ENCODE measurements at regions not wholly inside any gene's neighbourhood (a gene's known extent, or its start where the extent isn't known, plus 50 kb on each side); places are given as distances from the start of the nearest gene placed in this dataset.
A peak's percentile ranks its signal among the peaks of the same experiment; 100 is the strongest.

DNA sequence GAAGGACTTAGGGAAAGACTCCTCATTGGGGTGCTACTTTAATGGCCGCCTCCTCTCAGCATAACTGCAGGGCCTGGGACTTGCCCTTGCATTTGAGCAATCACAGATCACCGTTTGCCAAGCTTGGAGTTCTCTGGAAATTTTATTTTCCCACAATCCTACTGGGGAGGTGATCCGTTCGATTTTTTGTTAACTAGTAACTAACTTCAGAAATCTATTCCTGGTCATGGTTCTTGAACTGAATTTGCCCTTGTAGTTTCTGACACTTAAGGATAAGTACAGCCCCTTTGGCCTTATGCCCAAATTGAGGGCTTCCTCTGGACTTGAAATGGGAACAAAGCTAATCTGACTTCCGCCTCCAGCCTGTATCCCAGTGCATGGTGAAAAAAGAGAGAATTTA, 60.5 kb upstream of the ST3GAL5 start:
- TF ChIP-seq ZC3H11A (IDR thresholded peaks at IDR 0.05) (no peak), BHLHE40 (IDR thresholded peaks at IDR 0.05; ENCODE audit: low read depth, low read length) (no peak), POLR2AphosphoS2 (conservative IDR thresholded peaks at IDR 0.05; ENCODE audit: low read length) (no peak), KDM5A (IDR thresholded peaks at IDR 0.05) (no peak), NR3C1 (IDR thresholded peaks at IDR 0.05) (no peak), POLR2A (IDR thresholded peaks at IDR 0.05; ENCODE audit: low read length) (no peak)
- Histone ChIP-seq H3K4me2 (no peak overlapping the region), H3K27ac (peak overlapping the region in 1 of 2 experiments; percentile 10; a peak in 1 of 6 replicates), H3K9me3 (peaks cover 37% of the 10 kb centered on the region), H3K4me1 (peaks cover 27% of the 10 kb centered on the region), H3K4me3 (no peak overlapping the region)
- FAIRE-seq (no peak), ATAC-seq (no peak), DNase-seq (ENCODE audit: low read depth in 1 of 2, low spot score in 1 of 2) (no peak)
- POLR2A ChIA-PET: no interaction called here
- WGBS (ENCODE audit: missing lambda C conversion rate): 86% methylated on average over 5 of the region's 5 CpGs
- CTCF ChIA-PET: interaction anchor here (1.1 to 4.6 kb wide), 6 partner anchors 12 to 131 kb away, joined by 3 to 30 read pairs (median 4); partner anchors contain the start of gene ST3GAL5

DNA sequence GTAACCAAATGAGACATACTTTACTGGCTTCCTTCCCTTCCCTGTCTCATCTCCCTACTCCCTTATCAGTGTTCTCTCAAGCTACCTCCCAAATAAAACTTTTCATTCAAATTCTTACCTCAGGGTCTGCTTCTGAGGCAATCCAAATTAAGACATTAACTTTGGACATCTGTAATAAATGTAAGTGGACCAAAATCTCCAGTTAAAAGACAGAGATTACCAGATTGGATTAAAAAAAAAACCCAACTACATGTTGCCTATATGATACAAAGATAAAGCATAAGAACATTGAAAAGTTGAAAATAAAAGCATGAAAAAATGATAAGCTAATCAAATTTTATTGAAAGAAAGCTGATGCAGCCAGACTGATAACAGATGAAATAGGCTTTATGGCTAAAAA, 58.8 kb upstream of the ST3GAL5 start:
- ChIA-PET CTCF (interaction anchor here (1.9 kb wide), 1 partner anchor 131 kb away, joined by 6 read pairs; no protein-coding TSS in a partner anchor), POLR2A (no interaction called here)
- peaks cover 47% of the 10 kb centered on the region for H3K9me3 ChIP-seq
- ATAC-seq (no peak), FAIRE-seq (peak; percentile 18), DNase-seq (ENCODE audit: low read depth in 1 of 2, low spot score in 1 of 2) (no peak)
- H3K27ac ChIP-seq: no peak overlapping the region
- no peak overlapping the region for H3K4me2 ChIP-seq
- peaks cover 11% of the 10 kb centered on the region; the same call in 2 of the 3 replicates for H3K4me1 ChIP-seq
- TF ChIP-seq MAFK (IDR thresholded peaks at IDR 0.05; ENCODE audit: partially characterized antibody): peak; percentile 9
- TF ChIP-seq, protein P1, sequence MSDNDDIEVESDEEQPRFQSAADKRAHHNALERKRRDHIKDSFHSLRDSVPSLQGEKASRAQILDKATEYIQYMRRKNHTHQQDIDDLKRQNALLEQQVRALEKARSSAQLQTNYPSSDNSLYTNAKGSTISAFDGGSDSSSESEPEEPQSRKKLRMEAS (IDR thresholded peaks at IDR 0.05): no peak
- H3K4me3 ChIP-seq: no peak overlapping the region

DNA sequence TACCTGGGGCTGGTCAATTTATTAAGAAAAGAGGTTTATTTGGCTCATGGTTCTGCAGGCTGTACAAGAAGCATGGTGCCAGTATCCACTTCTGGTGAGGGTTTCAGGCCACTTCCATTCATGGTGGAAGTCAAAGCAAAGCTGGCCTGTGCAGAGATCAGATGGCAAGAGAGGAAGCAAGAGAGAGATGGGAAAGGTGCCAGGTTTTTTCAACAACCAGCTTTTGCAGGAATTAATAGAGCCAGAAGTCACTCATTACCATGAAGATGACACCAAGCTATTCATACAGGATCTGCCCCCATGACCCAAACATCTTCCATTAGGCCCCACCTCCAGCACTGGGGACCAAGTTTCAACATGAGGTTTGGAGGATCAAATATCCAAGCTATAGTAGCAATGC, 56.8 kb upstream of the ST3GAL5 start:
- ATAC-seq: no peak
- no peak overlapping the region for H3K27ac ChIP-seq
- no peak for FAIRE-seq
- no peak overlapping the region for H3K4me2 ChIP-seq
- H3K9me3 ChIP-seq: peaks cover 58% of the 10 kb centered on the region
- H3K4me3 ChIP-seq: no peak overlapping the region
- ChIA-PET POLR2A (interaction anchor here (2.4 kb wide), 1 partner anchor 9 kb away, joined by 8 read pairs; no protein-coding TSS in a partner anchor), CTCF (interaction anchor here (1.1 to 3.0 kb wide), 6 partner anchors 9 to 58 kb away, joined by 3 to 10 read pairs (median 5); partner anchors contain the start of gene ST3GAL5)
- TF ChIP-seq, protein P1 (IDR thresholded peaks at IDR 0.05): no peak
- TF ChIP-seq NPAS2 (CRISPR knock-in tag; IDR thresholded peaks at IDR 0.05; ENCODE audit: borderline replicate concordance) (no peak), HOXA7 (CRISPR knock-in tag; IDR thresholded peaks at IDR 0.05) (no peak), EP300 (IDR thresholded peaks at IDR 0.05) (no peak), NFE2L2 (conservative IDR thresholded peaks at IDR 0.05; ENCODE audit: low read length) (no peak), RARB (CRISPR knock-in tag; IDR thresholded peaks at IDR 0.05) (no peak), KDM1A (IDR thresholded peaks at IDR 0.05; ENCODE audit: low read depth) (no peak), SREBF2 (IDR thresholded peaks at IDR 0.05) (no peak), POLR2AphosphoS2 (conservative IDR thresholded peaks at IDR 0.05; ENCODE audit: low read length) (no peak), ZNF302 (CRISPR knock-in tag; IDR thresholded peaks at IDR 0.05) (no peak)
- TF ChIP-seq, protein P2, sequence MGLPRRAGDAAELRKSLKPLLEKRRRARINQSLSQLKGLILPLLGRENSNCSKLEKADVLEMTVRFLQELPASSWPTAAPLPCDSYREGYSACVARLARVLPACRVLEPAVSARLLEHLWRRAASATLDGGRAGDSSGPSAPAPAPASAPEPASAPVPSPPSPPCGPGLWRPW (IDR thresholded peaks at IDR 0.05): no peak
- TF ChIP-seq, protein P3, sequence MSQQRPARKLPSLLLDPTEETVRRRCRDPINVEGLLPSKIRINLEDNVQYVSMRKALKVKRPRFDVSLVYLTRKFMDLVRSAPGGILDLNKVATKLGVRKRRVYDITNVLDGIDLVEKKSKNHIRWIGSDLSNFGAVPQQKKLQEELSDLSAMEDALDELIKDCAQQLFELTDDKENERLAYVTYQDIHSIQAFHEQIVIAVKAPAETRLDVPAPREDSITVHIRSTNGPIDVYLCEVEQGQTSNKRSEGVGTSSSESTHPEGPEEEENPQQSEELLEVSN (IDR thresholded peaks at IDR 0.05; ENCODE audit: borderline replicate concordance, low read depth): no peak
- TF ChIP-seq, protein P4, sequence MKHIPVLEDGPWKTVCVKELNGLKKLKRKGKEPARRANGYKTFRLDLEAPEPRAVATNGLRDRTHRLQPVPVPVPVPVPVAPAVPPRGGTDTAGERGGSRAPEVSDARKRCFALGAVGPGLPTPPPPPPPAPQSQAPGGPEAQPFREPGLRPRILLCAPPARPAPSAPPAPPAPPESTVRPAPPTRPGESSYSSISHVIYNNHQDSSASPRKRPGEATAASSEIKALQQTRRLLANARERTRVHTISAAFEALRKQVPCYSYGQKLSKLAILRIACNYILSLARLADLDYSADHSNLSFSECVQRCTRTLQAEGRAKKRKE (CRISPR knock-in tag; IDR thresholded peaks at IDR 0.05; ENCODE audit: low read depth): no peak
- no peak for DNase-seq (ENCODE audit: low read depth in 1 of 2, low spot score in 1 of 2)
- no peaks in the 10 kb centered on the region for H3K4me1 ChIP-seq

DNA sequence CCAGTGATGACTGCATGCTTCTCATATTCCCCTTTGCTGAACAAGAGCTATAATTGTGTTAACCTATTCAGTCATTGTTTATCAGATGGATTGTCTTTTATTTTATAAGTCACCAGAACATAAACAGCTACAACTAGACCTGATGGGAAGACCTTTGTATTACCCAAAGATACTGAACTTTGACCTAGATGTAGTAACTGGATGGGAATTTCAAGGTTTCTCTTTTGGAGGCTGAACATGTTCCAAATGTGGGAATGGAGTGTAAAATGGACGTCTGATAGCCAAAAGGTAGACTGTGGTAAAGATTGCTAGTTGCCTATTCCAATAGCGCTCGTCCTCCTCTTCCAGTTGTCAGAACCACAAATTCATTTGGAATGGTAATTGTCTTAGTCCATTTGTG, 56.4 kb upstream of the ST3GAL5 start:
- FAIRE-seq: no peak
- Histone ChIP-seq H3K27ac (no peak overlapping the region), H3K4me3 (no peak overlapping the region), H3K4me2 (no peak overlapping the region), H3K9me3 (peaks cover 62% of the 10 kb centered on the region), H3K4me1 (no peaks in the 10 kb centered on the region)
- TF ChIP-seq, protein P5, sequence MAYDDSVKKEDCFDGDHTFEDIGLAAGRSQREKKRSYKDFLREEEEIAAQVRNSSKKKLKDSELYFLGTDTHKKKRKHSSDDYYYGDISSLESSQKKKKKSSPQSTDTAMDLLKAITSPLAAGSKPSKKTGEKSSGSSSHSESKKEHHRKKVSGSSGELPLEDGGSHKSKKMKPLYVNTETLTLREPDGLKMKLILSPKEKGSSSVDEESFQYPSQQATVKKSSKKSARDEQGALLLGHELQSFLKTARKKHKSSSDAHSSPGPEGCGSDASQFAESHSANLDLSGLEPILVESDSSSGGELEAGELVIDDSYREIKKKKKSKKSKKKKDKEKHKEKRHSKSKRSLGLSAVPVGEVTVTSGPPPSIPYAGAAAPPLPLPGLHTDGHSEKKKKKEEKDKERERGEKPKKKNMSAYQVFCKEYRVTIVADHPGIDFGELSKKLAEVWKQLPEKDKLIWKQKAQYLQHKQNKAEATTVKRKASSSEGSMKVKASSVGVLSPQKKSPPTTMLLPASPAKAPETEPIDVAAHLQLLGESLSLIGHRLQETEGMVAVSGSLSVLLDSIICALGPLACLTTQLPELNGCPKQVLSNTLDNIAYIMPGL (CRISPR knock-in tag; IDR thresholded peaks at IDR 0.05; ENCODE audit: borderline replicate concordance): no peak
- TF ChIP-seq CBX2 (IDR thresholded peaks at IDR 0.05; ENCODE audit: borderline replicate concordance, low read depth) (no peak), SREBF2 (IDR thresholded peaks at IDR 0.05) (no peak), CHD2 (IDR thresholded peaks at IDR 0.05; ENCODE audit: low read length, partially characterized antibody) (no peak), EP300 (IDR thresholded peaks at IDR 0.05) (no peak), HDAC2 (IDR thresholded peaks at IDR 0.05) (no peak), ESRRA (IDR thresholded peaks at IDR 0.05; ENCODE audit: borderline replicate concordance, low read length) (no peak), FOXS1 (CRISPR knock-in tag; IDR thresholded peaks at IDR 0.05) (no peak)
- no peak for ATAC-seq
- DNase-seq (ENCODE audit: low read depth in 1 of 2, low spot score in 1 of 2): no peak
- CTCF ChIA-PET: interaction anchor here (1.1 to 3.0 kb wide), 7 partner anchors 9 to 134 kb away, joined by 3 to 10 read pairs (median 4); partner anchors contain the start of gene ST3GAL5
- POLR2A ChIA-PET: interaction anchor here (2.4 kb wide), 1 partner anchor 8 kb away, joined by 8 read pairs; no protein-coding TSS in a partner anchor
- 79% methylated on average over 3 of the region's 3 CpGs for WGBS (ENCODE audit: missing lambda C conversion rate)
